Neural progenitor cell (in vitro differentiated cells): ENCODE measurements at regions not wholly inside any gene's neighbourhood (a gene's known extent, or its start where the extent isn't known, plus 50 kb on each side); places are given as distances from the start of the nearest gene placed in this dataset.

Experiments used
- CTCF ChIP-seq: fragments of 200-600 bp; sonication (generic); IDR thresholded peaks from 2 replicates; pipeline ENCODE4 v1.5.1; 2017; ENCODE audit warnings: antibody characterized with exemption, mild to moderate bottlenecking
- EZH2 ChIP-seq: fragments of 200-600 bp; sonication (generic); IDR thresholded peaks from 2 replicates; pipeline ENCODE4 v1.6.1; 2017; ENCODE audit warnings: antibody characterized with exemption, mild to moderate bottlenecking, moderate library complexity

DNA sequence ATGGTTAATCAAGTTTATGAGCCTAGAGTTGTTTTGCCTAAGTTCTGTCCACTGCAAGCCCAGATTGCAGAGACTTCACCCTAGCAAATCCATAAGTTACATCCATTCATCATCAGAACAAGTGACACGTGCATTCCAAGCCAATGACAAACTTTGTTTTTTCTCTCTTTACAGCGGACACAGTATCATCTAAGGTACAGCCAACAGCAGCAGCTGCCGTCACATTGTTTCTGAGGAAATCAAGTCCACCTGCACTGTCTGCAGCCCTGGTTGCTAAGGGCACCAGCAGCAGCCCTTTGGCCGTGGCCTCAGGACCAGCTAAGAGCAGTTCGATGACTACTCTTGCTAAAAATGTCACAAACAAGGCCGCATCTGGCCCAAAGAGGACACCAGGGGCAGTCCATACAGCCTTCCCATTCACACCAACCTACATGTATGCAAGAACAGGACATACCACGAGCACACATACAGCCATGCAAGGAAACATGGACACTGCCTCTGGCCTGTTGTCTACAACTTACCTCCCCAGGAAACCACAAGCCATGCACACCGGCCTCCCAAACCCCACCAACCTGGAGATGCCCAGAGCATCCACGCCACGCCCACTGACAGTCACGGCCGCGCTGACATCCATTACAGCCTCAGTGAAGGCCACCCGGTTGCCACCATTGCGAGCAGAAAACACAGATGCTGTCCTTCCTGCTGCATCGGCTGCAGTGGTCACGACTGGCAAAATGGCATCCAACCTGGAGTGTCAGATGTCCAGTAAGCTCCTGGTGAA is 155.8 kb downstream of the C11orf91 start:
- TF ChIP-seq EZH2 (no peak), CTCF (no peak)
